HG03196 (cell line): ENCODE measurements at regions not wholly inside any gene's neighbourhood (a gene's known extent, or its start where the extent isn't known, plus 50 kb on each side); places are given as distances from the start of the nearest gene placed in this dataset.

Experiments
- ATAC-seq: cut with Tn5 transposase; IDR thresholded peaks from one replicate; pipeline ENCODE4 v1.9.1; 2021; ENCODE audit not compliant: unreplicated experiment

GRCh38 chr16:65876056-65876408, 490.5 kb upstream of the CDH5 start:
- no peak for ATAC-seq

DNA sequence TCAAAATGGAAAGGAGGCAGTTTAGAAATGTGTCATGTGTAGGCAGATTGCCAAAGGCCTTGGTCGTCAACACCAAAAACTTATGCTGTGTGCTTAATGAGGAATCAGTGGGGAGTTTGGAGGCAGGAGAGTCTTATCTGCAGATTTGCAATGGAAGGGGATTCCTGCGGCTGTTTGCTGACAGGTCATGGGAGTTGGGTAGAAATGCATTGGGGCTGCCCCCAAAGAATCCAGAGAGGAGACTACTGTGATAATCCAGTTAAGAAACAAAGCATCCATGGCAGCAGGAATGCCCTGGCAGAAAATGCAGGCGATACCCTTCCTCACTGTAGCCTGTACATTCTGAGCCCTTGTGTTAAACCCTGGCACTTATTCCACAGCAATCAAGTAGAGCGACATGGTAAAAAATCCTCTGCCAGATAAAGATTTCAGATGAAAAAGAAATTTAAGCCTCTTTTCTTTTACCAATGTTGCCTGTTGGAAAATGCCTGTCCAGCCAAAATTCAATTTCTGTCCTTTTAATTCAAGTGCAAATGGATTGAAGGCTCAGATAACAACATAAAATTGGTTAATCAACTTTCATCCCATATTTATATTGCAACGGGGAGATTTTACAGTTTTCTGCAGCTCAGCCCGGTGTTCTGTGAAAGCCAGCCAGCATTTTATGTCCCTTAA, 491.0 kb upstream of the CDH5 start:
- no peak for ATAC-seq

GRCh38 chr16:65869261-65869660, 497.2 kb upstream of the CDH5 start:
- ATAC-seq: no peak

GRCh38 chr16:65867276-65867960, 499.1 kb upstream of the CDH5 start:
- ATAC-seq: no peak

DNA sequence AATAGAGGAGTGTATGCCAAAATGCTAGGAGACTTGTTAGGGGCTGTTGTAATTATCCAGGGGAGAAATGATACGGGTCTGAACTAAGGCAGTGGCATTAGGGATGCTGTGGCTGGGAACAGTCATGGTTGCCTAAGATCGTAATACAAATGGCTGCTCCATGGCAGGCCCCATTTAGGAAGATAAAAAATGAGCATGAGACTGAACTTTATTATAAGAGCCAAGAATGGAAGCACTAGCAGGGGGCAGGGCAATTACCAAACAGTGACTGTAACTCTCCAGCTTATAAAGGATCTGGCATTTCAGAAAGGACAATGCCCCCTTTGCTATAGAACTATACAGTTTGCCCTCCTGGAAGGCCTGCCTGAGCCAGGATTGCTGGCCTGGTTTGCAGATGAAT, 503.3 kb upstream of the CDH5 start:
- ATAC-seq: no peak

DNA sequence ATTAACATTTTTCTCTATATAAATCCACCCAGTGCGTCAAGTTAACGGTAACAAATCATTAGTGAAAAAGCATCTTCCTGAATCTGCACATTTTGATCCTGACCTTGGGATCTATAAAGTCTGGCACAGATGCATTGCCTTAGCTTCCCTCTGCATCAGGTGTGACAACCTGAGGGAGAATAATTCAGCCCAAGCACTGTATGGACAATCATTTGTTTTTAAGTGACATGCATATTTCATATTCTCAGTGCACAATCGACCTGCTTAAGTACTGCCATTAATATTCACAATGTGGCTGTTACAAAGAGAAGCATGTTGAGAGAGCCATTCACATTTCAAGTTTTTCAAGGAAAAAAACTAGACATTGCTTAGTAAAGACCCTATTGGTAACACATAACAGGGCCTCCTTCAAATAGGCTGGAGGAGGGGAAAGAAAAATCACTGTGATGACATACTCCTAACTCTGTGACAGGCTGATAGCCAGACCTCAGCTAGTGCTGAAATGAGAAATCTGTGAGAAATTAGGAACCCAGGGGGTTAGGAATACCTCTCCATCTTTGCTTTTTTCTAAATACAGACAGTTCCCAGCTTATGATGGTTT, 505.3 kb upstream of the CDH5 start:
- ATAC-seq: no peak

DNA sequence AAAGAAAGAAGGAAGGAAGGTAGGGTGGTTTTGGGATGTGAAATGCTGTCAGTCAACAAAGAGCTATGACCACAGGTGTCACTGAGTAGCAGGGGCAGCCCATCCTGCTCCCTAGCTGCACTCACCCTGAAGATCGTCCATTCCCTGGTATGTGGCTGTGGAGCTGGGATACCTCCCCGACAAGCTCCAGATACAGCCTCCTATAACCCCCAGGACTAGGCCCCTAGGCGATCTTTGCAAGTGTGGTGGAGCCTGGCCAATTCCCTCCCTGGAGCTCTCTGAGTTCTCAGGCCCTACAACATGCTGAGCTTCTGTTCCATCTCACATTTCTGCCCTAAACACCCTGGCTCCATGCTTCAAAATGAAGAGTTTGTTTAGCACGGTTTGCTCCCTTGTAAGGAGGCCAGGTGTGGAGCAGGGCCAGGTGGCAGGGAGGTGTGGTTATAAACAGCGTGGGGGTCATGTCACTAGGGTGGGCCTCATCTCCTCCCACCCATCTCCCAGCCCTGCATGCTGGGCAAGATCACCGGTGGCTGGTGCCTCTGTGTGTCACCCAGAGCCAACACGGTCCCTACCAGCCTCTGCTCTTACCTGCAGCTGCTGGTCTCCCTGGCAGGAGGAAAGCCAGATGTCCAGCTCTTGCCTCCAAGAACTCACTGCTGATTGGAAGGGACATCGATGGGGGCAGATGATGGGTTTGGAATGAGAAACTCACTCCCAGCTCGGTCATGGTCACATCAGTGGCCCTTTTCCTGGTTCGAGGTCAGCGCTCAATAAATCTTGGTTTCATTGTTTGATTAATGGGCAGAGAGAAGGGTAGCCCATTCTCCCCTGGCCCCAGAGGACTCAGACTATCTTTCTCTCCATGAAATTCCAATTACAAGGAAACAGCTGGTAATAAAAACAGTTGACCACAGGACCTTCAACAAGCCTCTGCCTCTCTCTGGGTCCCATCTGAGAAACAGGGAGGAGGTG, 511.0 kb upstream of the CDH5 start:
- no peak for ATAC-seq

- no peak for ATAC-seq
Measured at GRCh38 chr16:65846210-65846602, 520.3 kb upstream of the CDH5 start.

GRCh38 chr16:65845466-65846209, 520.9 kb upstream of the CDH5 start:
- ATAC-seq: no peak

- ATAC-seq: no peak
Measured at GRCh38 chr16:65843941-65844340, 522.5 kb upstream of the CDH5 start.

- no peak for ATAC-seq
Measured at GRCh38 chr16:65842067-65842466, 524.4 kb upstream of the CDH5 start.

GRCh38 chr16:65838001-65838400, 528.5 kb upstream of the CDH5 start:
- no peak for ATAC-seq

DNA sequence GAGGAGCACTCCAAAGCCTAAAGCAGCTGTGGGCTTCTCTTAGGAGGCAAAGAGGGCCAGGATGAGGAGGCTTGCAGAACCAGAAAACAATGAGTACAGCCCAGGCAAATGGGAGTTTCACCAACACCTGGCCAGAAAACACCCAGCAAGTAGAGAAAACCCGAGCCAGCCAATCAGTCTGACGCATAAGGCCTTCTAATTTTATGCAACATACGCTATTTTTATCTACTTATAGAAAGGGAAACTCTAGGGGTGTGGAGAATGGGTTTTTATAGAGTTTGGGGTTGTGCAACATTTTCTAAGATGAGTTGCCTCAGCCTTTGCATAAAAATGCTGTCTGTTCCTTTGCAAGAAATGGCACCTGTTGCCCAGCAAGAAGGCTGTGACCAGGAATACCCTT, 529.0 kb upstream of the CDH5 start:
- no peak for ATAC-seq

GRCh38 chr16:65834688-65835087, 531.8 kb upstream of the CDH5 start:
- ATAC-seq: no peak

DNA sequence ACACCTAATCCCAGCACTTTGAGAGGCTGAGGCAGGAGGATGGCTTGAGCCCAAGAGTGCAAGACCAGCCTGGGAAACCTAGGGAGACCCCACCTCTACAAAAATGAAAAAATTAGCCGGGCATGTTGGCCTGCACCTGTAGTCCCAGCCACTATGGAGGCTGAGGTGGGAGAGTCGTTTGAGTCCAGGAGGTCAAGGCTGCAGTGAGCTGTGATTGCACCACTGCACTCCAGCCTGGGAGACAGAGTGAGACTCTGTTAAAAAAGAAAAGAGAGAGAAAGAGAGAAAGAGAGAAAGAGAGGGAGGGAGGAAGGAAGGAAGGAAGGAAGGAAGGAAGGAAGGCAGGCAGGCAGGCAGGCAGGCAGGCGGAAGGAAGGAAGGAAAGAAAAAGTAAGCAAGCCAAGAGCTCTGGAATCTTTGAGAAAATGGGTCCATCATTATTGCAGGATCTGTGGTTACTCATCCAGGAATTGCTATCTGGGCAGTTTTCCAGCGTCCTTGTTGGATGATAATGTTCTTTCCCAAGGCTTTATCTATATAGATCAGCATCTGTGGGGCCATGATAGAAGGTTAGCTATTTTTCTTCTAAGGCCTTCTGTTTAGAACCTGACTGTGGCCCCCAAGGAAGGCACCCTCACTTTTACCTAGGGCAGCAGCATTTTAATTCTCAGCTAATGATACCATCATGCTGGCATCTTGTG, 533.2 kb upstream of the CDH5 start:
- no peak for ATAC-seq

DNA sequence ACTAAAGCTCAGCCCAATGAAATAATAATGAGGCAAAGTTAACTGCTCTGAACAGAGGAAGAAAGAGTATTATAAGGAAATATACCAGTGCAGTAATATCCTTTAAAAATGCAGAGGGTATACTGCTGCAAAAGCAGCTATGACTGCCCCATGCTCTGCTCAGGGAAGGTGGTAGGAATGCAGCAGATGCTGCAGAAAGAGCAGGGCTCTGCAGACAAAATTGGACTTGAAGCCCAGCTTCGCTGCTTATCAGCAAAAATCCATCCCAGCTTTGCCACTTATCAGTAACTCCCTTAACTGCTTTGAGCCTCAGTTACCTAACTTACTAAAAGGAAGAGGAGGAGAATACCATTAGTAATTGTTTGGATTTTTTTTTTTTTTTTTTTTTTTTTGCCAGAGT, 533.8 kb upstream of the CDH5 start:
- ATAC-seq: no peak

DNA sequence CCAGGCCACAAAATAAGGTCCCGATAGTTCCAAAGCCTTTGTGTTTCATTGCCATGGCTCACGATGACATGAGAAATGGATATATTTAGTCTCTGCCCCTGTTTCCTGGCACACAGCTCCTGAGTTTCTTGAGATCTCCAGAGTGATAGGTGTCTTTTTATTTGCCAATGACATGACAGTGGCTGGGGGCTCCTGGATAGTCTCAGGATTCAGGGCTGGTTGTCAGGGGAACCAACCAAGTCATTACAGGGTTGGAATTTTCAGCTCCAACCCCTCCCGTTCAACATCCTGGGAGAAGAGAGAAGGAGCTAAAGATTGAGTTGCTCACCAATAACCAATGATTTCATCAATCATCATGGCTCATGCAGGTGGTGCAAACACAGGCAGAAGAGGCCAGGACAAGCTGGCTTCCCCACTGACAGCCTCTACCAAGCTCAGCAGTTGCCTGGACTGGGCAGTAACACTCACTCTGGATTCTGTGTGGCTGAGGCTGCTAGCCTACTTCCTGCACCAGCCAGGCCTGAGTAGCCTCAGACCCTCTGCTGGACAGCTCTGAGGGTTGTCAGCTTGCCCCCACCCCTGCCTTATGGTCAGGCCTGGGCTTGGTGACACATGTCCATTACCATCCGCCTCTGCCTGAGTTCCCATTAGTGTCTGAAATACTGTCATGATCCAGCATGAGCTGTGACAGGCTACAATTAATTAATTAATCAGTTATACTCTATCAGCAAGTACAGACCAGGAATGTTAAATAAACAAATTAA, 534.4 kb upstream of the CDH5 start:
- no peak for ATAC-seq

DNA sequence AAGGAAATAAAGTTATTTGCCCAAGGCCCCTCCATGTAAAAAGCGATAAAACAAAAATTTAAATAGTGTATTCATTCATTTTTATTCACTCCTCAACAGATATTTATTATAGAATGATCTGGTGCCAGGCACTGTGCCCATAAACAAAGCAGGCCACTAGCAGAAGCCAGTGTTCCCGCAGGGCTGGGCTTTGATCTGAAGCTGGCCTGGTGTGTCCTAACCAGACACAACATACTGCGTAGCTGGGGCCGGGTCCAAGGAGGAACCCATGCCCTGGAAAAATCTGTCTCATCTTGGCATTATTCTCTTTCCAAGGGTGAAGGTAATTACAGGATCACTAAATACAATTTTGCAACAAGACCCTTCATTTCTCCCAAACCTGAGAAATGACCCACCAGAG, 537.4 kb upstream of the CDH5 start:
- no peak for ATAC-seq

GRCh38 chr16:65828296-65828695, 538.2 kb upstream of the CDH5 start:
- no peak for ATAC-seq
